H7 (cell line): ENCODE measurements at regions not wholly inside any gene's neighbourhood (a gene's known extent, or its start where the extent isn't known, plus 50 kb on each side); places are given as distances from the start of the nearest gene placed in this dataset.
"Not testable (repeated sequence)": the region's sequence is repeated elsewhere in the genome, so short reads cannot be mapped to it uniquely, and the experiment has no call there.

Source experiments
- DNase-seq: peaks from one replicate; pipeline ENCODE4 v3.0.0; 2012
- H3K27me3 ChIP-seq: 2 replicates; pipeline ENCODE4 v1.6.0; 2011; ENCODE audit warnings: mild to moderate bottlenecking, low read length; ENCODE audit not compliant: control insufficient read depth, insufficient read depth
- H3K36me3 ChIP-seq: replicated peaks from 2 replicates; pipeline ENCODE4 v1.5.1; 2011; ENCODE audit warnings: low read length; ENCODE audit not compliant: control insufficient read depth, insufficient read depth
- H3K4me3 ChIP-seq: 2 replicates; pipeline ENCODE4 v1.5.1; 2011; ENCODE audit warnings: low read depth, mild to moderate bottlenecking, control low read depth, low read length, moderate library complexity; ENCODE audit not compliant: insufficient read depth

- not testable (repeated sequence) for DNase-seq, H3K27me3 ChIP-seq, H3K4me3 ChIP-seq, H3K36me3 ChIP-seq
Measured at GRCh38 chr9:78172610-78173009, 63.3 kb upstream of the CEP78 start.

DNA sequence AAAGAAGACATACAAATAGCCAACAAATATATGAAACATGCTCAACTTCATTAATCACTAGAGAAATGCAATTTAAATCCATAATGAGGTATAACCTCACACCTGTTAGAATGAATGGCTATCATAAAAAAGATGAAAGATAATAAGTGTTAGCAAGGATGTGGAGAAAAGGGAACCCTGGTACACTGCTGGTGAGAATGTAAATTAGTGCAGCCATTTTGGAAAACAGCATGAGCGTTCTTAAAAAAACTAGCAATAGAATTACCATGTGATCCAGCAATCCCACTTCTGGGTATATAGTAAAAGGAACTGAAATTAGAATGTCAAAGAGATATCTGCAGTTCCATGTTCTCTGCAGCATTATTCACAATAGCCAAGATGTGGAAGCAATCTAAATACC is 64.2 kb upstream of the CEP78 start:
- H3K36me3 ChIP-seq: no peaks in the 10 kb centered on the region
- no peak overlapping the region for H3K4me3 ChIP-seq
- no peaks in the 10 kb centered on the region for H3K27me3 ChIP-seq
- DNase-seq: no peak

DNA sequence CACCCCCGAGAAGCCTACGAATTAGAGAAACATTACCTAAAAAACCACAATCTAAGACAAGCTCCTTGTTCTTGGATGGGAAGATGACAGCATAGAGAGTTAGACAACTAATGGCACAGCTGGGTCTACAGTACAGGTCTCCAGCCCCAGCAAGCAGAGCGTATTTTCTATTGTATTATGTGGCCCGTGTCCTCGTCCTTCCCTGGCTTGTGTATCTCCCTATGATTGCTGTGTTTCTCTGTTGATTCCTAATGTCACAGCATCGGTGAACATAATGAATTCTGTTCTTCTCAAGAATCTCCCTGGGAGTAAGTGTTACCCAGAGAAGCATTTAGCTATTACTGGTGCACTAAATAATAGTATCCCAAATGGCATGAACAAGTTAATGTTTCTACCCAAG is 66.8 kb upstream of the CEP78 start:
- DNase-seq: no peak
- Histone ChIP-seq H3K27me3 (no peaks in the 10 kb centered on the region), H3K36me3 (no peaks in the 10 kb centered on the region), H3K4me3 (no peak overlapping the region)

GRCh38 chr9:78167356-78167755 is 68.5 kb upstream of the CEP78 start:
- no peak for DNase-seq
- H3K36me3 ChIP-seq: no peaks in the 10 kb centered on the region
- no peaks in the 10 kb centered on the region for H3K27me3 ChIP-seq
- no peak overlapping the region for H3K4me3 ChIP-seq

GRCh38 chr9:78163834-78164233 is 72.0 kb upstream of the CEP78 start:
- Histone ChIP-seq H3K4me3 (no peak overlapping the region), H3K36me3 (no peaks in the 10 kb centered on the region), H3K27me3 (no peaks in the 10 kb centered on the region)
- DNase-seq: no peak

GRCh38 chr9:78158286-78158685 is 77.6 kb upstream of the CEP78 start:
- Histone ChIP-seq H3K27me3 (no peaks in the 10 kb centered on the region), H3K36me3 (no peaks in the 10 kb centered on the region), H3K4me3 (no peak overlapping the region)
- DNase-seq: no peak

- peak; percentile 6 for DNase-seq
- H3K4me3 ChIP-seq: no peak overlapping the region
- H3K27me3 ChIP-seq: no peaks in the 10 kb centered on the region
- no peaks in the 10 kb centered on the region for H3K36me3 ChIP-seq
Measured at GRCh38 chr9:78150983-78151356, 84.9 kb upstream of the CEP78 start.

- H3K4me3 ChIP-seq: no peak overlapping the region
- no peaks in the 10 kb centered on the region for H3K27me3 ChIP-seq
- DNase-seq: peak; percentile 13
- no peaks in the 10 kb centered on the region for H3K36me3 ChIP-seq
Measured at GRCh38 chr9:78150312-78150982, 85.4 kb upstream of the CEP78 start.

- Histone ChIP-seq H3K4me3 (no peak overlapping the region), H3K36me3 (no peaks in the 10 kb centered on the region)
- peak; percentile 28 for DNase-seq
Measured at GRCh38 chr9:78149702-78150291, 86.1 kb upstream of the CEP78 start.

GRCh38 chr9:78146241-78146640 is 89.6 kb upstream of the CEP78 start:
- Histone ChIP-seq H3K36me3 (no peaks in the 10 kb centered on the region), H3K27me3 (no peaks in the 10 kb centered on the region), H3K4me3 (no peak overlapping the region)
- no peak for DNase-seq

More at GRCh38 chr9:78149702-78150291, 86.1 kb upstream of the CEP78 start:
- no peaks in the 10 kb centered on the region for H3K27me3 ChIP-seq

- no peak overlapping the region for H3K4me3 ChIP-seq
- no peak for DNase-seq
- no peaks in the 10 kb centered on the region for H3K36me3 ChIP-seq
- H3K27me3 ChIP-seq: no peaks in the 10 kb centered on the region
Measured at GRCh38 chr9:78144663-78145377, 91.1 kb upstream of the CEP78 start.

GRCh38 chr9:78144008-78144381 is 91.9 kb upstream of the CEP78 start:
- no peaks in the 10 kb centered on the region for H3K36me3 ChIP-seq
- no peak for DNase-seq
- H3K27me3 ChIP-seq: no peaks in the 10 kb centered on the region

DNA sequence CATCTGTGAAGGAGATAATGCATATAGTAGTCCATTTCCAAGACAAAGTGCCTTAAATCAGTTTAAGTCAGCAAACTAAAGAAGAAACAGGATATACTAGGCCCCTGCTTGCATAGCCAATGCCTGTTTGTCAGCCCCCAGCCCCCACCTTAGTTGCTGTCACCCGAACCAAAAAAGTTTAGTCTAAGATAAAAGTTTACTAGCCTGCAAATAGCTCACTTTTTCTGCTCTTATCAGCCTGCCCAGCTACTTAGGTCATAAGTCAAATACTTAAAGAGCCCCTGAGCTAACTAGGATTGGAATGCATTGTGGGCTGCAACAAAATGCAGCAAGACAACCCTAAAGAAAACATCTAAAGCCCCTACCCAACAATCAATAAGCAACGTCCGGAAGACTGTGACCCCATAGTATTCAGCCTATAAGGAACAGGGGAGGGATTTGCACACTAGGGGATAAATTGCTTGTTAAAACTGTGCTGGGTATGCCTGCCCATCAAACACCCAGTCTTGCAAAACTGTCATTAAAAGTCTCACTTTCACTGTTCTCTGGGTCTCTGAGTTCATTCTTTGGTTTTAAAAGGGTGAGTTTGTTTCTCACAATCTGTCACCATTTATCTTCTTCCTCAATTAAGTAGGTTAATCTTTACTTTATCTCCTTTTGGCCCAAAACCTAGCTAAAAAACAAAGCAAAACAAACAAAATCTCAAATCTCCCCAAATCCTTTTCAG is 92.4 kb upstream of the CEP78 start:
- DNase-seq: no peak
- no peak overlapping the region for H3K4me3 ChIP-seq
- H3K36me3 ChIP-seq: no peaks in the 10 kb centered on the region
- no peaks in the 10 kb centered on the region for H3K27me3 ChIP-seq

More at GRCh38 chr9:78144008-78144381, 91.9 kb upstream of the CEP78 start:
- no peak overlapping the region for H3K4me3 ChIP-seq

DNA sequence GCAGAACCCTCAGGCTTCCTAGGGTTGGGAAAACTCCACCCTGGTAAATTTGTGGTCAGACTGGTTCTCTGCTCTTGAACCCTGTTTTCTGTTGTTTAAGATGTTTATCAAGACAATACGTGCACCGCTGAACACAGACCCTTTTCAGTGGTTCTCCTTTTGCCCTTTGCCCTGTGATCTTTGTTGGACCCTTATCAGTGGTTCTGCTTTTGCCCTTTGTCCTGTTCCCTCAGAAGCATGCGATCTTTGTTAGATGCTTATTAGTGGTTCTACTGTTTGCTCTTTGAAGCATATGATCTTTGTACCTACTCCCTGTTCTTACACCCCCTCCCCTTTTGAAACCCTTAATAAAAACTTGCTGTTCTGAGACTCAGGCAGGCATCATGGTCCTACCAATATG is 93.6 kb upstream of the CEP78 start:
- H3K27me3 ChIP-seq, DNase-seq, H3K4me3 ChIP-seq, H3K36me3 ChIP-seq: not testable (repeated sequence)

DNA sequence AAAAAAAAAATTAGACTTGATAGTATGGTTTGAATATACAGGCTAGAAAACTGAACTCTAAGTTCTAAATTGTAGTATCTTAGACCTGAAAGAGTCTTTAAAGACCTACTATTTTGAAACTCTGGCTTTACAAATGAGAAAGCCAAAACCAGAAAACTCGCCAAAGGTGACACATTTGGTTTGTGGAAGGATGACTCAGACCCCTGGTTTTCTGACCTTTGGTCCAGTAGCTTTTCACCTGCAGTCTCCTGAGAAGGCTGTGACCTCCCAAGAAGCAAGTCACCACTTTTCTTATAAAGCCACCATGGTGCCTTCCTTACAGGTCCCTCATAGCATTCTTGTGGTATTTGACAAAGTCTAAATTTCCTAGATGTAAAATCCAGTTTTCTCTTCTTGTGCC is 102.1 kb upstream of the CEP78 start:
- no peak for DNase-seq
- Histone ChIP-seq H3K27me3 (no peaks in the 10 kb centered on the region), H3K36me3 (no peaks in the 10 kb centered on the region), H3K4me3 (no peak overlapping the region)
